Caco-2 (cell line): ENCODE measurements at regions not wholly inside any gene's neighbourhood (a gene's known extent, or its start where the extent isn't known, plus 50 kb on each side); places are given as distances from the start of the nearest gene placed in this dataset.

ENCODE experiments used
- BruUV-seq: library from RNA; stranded (reverse); fragments of 400-500 nt; replicated peaks from 2 replicates; lab custom pipeline; 2021; lab: Mats Ljungman, UMichigan
- CTCF ChIA-PET: fragments of 300-600 bp; sonication (Branson Sonifier 250); formaldehyde crosslinking; loops from one replicate; lab custom pipeline; 2022; ENCODE audit warnings: antibody characterized with exemption; lab: Charles Lee
- POLR2A ChIA-PET: fragments of 300-600 bp; sonication (Branson Sonifier 250); formaldehyde crosslinking; loops from one replicate; lab custom pipeline; 2022; ENCODE audit warnings: antibody characterized with exemption; lab: Charles Lee
- DNase-seq, 2 experiments: peaks; one replicate each; pipeline versions ENCODE4 v3.0.0 to v3.0.0-alpha.2; 2020 to 2022
- H3K27me3 ChIP-seq: replicated peaks from 2 replicates; pipeline ENCODE4 v1.6.0; 2011; ENCODE audit warnings: low read length; ENCODE audit not compliant: control insufficient read depth, insufficient read depth
- H3K36me3 ChIP-seq: 2 replicates; pipeline ENCODE4 v1.5.1; 2011; ENCODE audit warnings: low read length; ENCODE audit not compliant: control insufficient read depth, insufficient read depth
- H3K4me1 ChIP-seq: fragments of 250-450 bp; sonication (Bioruptor Pico); 2 replicates; pipeline ENCODE4 v1.5.1; 2020; ENCODE audit warnings: mild to moderate bottlenecking
- H3K4me3 ChIP-seq: 2 replicates; pipeline ENCODE4 v1.5.1; 2011; ENCODE audit warnings: low read depth, mild to moderate bottlenecking, control low read depth, low read length
- H3K9me3 ChIP-seq: fragments of 250-450 bp; sonication (Bioruptor Pico); 2 replicates; pipeline ENCODE4 v1.5.1; 2020; ENCODE audit warnings: mild to moderate bottlenecking, moderate library complexity
- H3K27ac Mint-ChIP-seq: one replicate; pipeline ENCODE4 v1.8.0; 2022; ENCODE audit warnings: mixed read lengths; ENCODE audit not compliant: unreplicated experiment
- H3K27me3 Mint-ChIP-seq: one replicate; pipeline ENCODE4 v1.8.0; 2022; ENCODE audit warnings: mixed read lengths; ENCODE audit not compliant: insufficient read depth, unreplicated experiment
- H3K36me3 Mint-ChIP-seq: one replicate; pipeline ENCODE4 v1.8.0; 2022; ENCODE audit warnings: mild to moderate bottlenecking, mixed read lengths; ENCODE audit not compliant: insufficient read depth, unreplicated experiment
- H3K4me1 Mint-ChIP-seq: one replicate; pipeline ENCODE4 v1.8.0; 2022; ENCODE audit warnings: low read depth, mixed read lengths; ENCODE audit not compliant: unreplicated experiment
- H3K4me3 Mint-ChIP-seq: one replicate; pipeline ENCODE4 v1.8.0; 2022; ENCODE audit warnings: mild to moderate bottlenecking, moderate library complexity, mixed read lengths; ENCODE audit not compliant: unreplicated experiment
- H3K9me3 Mint-ChIP-seq: one replicate; pipeline ENCODE4 v1.8.0; 2022; ENCODE audit warnings: mixed read lengths; ENCODE audit not compliant: unreplicated experiment
- CTCF ChIP-seq, 2 experiments: fragments of 200-600 bp in 1 of 2; IDR thresholded peaks; 1 replicate in 1 of 2; 2 replicates in 1 of 2; pipeline versions ENCODE4 v1.5.1 to v1.8.0; 2011 to 2022; ENCODE audit warnings: antibody characterized with exemption in 1 of 2, control low read depth in 1 of 2, inconsistent platforms in 1 of 2, low read depth in 1 of 2, low read length in 1 of 2, mild to moderate bottlenecking in 1 of 2, moderate library complexity in 1 of 2; ENCODE audit not compliant: insufficient read depth in 1 of 2, severe bottlenecking in 1 of 2, unreplicated experiment in 1 of 2
- intact Hi-C: fragments of 100-400 bp; cut with micrococcal nuclease; formaldehyde crosslinking; loops from one replicate; pipeline ENCODE4 v1.10.0; 2022; ENCODE audit not compliant: unreplicated experiment

- Mint-ChIP-seq H3K4me1 (no peaks in the 10 kb centered on the region), H3K4me3 (no peak overlapping the region), H3K27me3 (peaks cover 11% of the 10 kb centered on the region), H3K27ac (no peak overlapping the region), H3K36me3 (no peaks in the 10 kb centered on the region), H3K9me3 (no peaks in the 10 kb centered on the region)
- H3K27me3 ChIP-seq: no peaks in the 10 kb centered on the region; the same call in 1 of the 2 replicates
- POLR2A ChIA-PET: no interaction called here
- BruUV-seq: no TSS peak
- DNase-seq: no peak
- H3K4me3 ChIP-seq: no peak overlapping the region
- CTCF ChIA-PET: no interaction called here
- H3K36me3 ChIP-seq: no peaks in the 10 kb centered on the region
- no peak for TF ChIP-seq CTCF (IDR thresholded peaks at IDR 0.05; ENCODE audit: insufficient read depth in 1 of 2, low read depth in 1 of 2, low read length in 1 of 2, severe bottlenecking in 1 of 2, unreplicated experiment in 1 of 2)
- H3K9me3 ChIP-seq: no peaks in the 10 kb centered on the region
- intact Hi-C loops: no loop called here
- no peaks in the 10 kb centered on the region for H3K4me1 ChIP-seq
Measured at GRCh38 chr1:50257029-50257428, 148.3 kb downstream of the ELAVL4 start.
